HAP-1 (cell line): ENCODE measurements at regions not wholly inside any gene's neighbourhood (a gene's known extent, or its start where the extent isn't known, plus 50 kb on each side); places are given as distances from the start of the nearest gene placed in this dataset.
"Not testable (repeated sequence)": the region's sequence is repeated elsewhere in the genome, so short reads cannot be mapped to it uniquely, and the experiment has no call there.

ENCODE experiments used
- DNase-seq, 2 experiments: peaks; one replicate each; pipeline ENCODE4 v3.0.0-alpha.2; 2016 to 2020; ENCODE audit warnings: low spot score in 2 of 2
- H3K27me3 ChIP-seq: fragments of 250-450 bp; sonication (Bioruptor Pico); 2 replicates; pipeline ENCODE4 v1.5.1; 2020; ENCODE audit warnings: low read depth, mild to moderate bottlenecking, moderate library complexity
- H3K36me3 ChIP-seq: fragments of 250-450 bp; sonication (Bioruptor Pico); replicated peaks from 2 replicates; pipeline ENCODE4 v1.5.1; 2020; ENCODE audit warnings: mild to moderate bottlenecking
- H3K4me1 ChIP-seq: fragments of 250-450 bp; sonication (Bioruptor Pico); 2 replicates; pipeline ENCODE4 v1.5.1; 2020; ENCODE audit warnings: mild to moderate bottlenecking
- H3K4me3 ChIP-seq: fragments of 250-450 bp; sonication (Bioruptor Pico); 2 replicates; pipeline ENCODE4 v1.5.1; 2020; ENCODE audit warnings: mild to moderate bottlenecking, moderate library complexity
- H3K9me3 ChIP-seq: fragments of 250-450 bp; sonication (Bioruptor Pico); 2 replicates; pipeline ENCODE4 v1.5.1; 2020; ENCODE audit warnings: mild to moderate bottlenecking, moderate library complexity
- in situ Hi-C: fragments of 300-500 bp; cut with MboI; formaldehyde crosslinking; loops from 3 replicates; pipeline ENCODE4 v1.14.3; 2020; ENCODE audit warnings: low sequenced_read_pairs, inconsistent platforms, mixed read lengths

GRCh38 chr3:166279636-166280035 is 442.4 kb upstream of the BCHE start:
- no peak for DNase-seq
- H3K27me3 ChIP-seq = no peaks in the 10 kb centered on the region
- peaks cover 2% of the 10 kb centered on the region; the same call in 1 of the 2 replicates for H3K4me1 ChIP-seq
- H3K4me3 ChIP-seq = no peak overlapping the region
- H3K36me3 ChIP-seq = no peaks in the 10 kb centered on the region
- in situ Hi-C loops = no loop called here
- H3K9me3 ChIP-seq = no peaks in the 10 kb centered on the region

GRCh38 chr3:166275024-166275390 is 437.8 kb upstream of the BCHE start:
- no peaks in the 10 kb centered on the region for H3K27me3 ChIP-seq
- no peaks in the 10 kb centered on the region for H3K9me3 ChIP-seq
- in situ Hi-C loops = no loop called here
- DNase-seq = no peak
- no peak overlapping the region for H3K4me3 ChIP-seq
- H3K36me3 ChIP-seq = no peaks in the 10 kb centered on the region
- H3K4me1 ChIP-seq = no peaks in the 10 kb centered on the region

GRCh38 chr3:166274351-166275023 is 437.3 kb upstream of the BCHE start:
- in situ Hi-C loops = no loop called here
- no peaks in the 10 kb centered on the region for H3K27me3 ChIP-seq
- no peaks in the 10 kb centered on the region for H3K36me3 ChIP-seq
- peaks cover under 1% of the 10 kb centered on the region; the same call in 1 of the 2 replicates for H3K4me1 ChIP-seq
- no peak for DNase-seq
- H3K9me3 ChIP-seq = no peaks in the 10 kb centered on the region
- no peak overlapping the region for H3K4me3 ChIP-seq

DNA sequence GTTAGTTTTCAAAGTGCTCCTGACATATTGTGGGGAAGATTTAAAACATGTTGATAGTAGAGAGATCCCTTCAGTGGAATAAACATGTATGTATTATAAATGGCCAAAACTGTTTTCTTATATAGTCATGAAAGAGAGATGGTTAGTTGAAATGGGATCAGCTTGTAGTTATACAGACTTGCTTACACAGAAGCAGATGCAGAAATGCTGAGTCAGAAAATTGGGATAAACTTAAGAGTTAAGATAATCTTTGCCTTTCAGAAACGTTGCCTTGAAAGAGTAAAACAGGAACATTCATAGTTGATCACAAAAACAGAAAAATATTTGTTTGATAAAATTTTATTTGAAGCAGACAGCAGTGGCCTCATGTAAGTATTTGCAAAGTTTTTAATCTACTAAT is 433.2 kb upstream of the BCHE start:
- DNase-seq = no peak
- H3K4me1 ChIP-seq = peaks cover 9% of the 10 kb centered on the region
- no peak overlapping the region for H3K4me3 ChIP-seq
- H3K27me3 ChIP-seq = no peaks in the 10 kb centered on the region
- H3K9me3 ChIP-seq = no peaks in the 10 kb centered on the region
- no peaks in the 10 kb centered on the region for H3K36me3 ChIP-seq
- in situ Hi-C loops = no loop called here

GRCh38 chr3:166265153-166265552 is 427.9 kb upstream of the BCHE start:
- in situ Hi-C loops = no loop called here
- H3K36me3 ChIP-seq = no peaks in the 10 kb centered on the region
- no peak for DNase-seq
- H3K9me3 ChIP-seq = no peaks in the 10 kb centered on the region
- no peaks in the 10 kb centered on the region for H3K27me3 ChIP-seq
- no peak overlapping the region for H3K4me3 ChIP-seq
- H3K4me1 ChIP-seq = peaks cover 9% of the 10 kb centered on the region

- Histone ChIP-seq H3K36me3 (no peaks in the 10 kb centered on the region), H3K27me3 (no peaks in the 10 kb centered on the region), H3K4me3 (no peak overlapping the region), H3K9me3 (no peaks in the 10 kb centered on the region), H3K4me1 (peaks cover 1% of the 10 kb centered on the region; the same call in 1 of the 2 replicates)
- in situ Hi-C loops = no loop called here
- no peak for DNase-seq
Measured at GRCh38 chr3:166263460-166263859, 426.2 kb upstream of the BCHE start.

DNA sequence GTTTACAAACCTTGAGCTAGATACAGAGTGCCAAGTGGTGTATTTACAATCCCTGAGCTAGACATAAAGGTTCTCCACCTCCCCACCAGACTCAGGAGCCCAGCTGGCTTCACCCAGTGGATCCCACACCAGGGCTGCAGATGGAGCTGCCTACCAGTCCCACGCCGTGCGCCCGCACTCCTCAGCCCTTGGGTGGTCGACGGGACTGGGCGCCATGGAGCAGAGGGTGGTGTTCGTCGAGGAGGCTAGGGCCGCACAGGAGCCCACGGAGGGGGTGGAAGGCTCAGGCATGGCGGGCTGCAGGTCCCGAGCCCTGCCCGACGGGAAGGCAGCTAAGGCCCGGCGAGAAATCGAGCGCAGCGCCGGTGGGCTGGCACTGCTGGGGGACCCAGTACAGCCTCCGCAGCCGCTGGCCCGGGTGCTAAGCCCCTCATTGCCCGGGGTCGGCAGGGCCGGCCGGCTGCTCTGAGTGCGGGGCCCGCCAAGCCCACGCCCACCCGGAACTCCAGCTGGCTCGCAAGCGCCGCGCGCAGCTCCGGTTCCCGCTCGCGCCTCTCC is 421.1 kb upstream of the BCHE start:
- H3K27me3 ChIP-seq, H3K4me3 ChIP-seq, H3K4me1 ChIP-seq, H3K9me3 ChIP-seq, in situ Hi-C loops, DNase-seq, H3K36me3 ChIP-seq: not testable (repeated sequence)

GRCh38 chr3:166257715-166258114 is 420.5 kb upstream of the BCHE start:
- no peaks in the 10 kb centered on the region for H3K27me3 ChIP-seq
- in situ Hi-C loops = no loop called here
- DNase-seq = no peak
- no peaks in the 10 kb centered on the region for H3K4me1 ChIP-seq
- no peaks in the 10 kb centered on the region for H3K9me3 ChIP-seq
- H3K36me3 ChIP-seq = no peaks in the 10 kb centered on the region
- no peak overlapping the region for H3K4me3 ChIP-seq

DNA sequence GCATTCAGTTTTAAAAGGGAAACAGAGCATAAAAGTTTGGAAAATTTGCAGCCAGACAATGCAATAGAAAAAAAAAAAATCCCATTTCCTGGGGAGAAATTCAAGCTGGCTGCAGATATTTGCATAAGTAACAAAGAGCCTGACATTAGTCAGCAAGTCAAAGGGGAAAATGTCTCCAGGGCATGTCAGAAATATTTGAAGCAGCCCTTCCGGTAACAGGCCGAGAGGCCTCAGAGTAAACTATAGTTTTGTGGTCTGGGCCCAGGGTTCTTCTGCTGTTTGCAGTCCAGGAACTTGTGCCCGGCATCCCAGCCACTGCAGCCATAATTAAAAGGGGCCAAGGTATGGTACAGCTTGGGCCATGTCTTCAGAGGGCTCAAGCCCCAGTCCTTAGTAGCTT is 411.6 kb upstream of the BCHE start:
- H3K36me3 ChIP-seq = no peaks in the 10 kb centered on the region
- DNase-seq = peak; percentile 25 to 38
- in situ Hi-C loops = no loop called here
- no peaks in the 10 kb centered on the region for H3K27me3 ChIP-seq
- H3K4me1 ChIP-seq = peaks cover 6% of the 10 kb centered on the region; the same call in 1 of the 2 replicates
- H3K4me3 ChIP-seq = no peak overlapping the region
- H3K9me3 ChIP-seq = no peaks in the 10 kb centered on the region

GRCh38 chr3:166243511-166243910 is 406.3 kb upstream of the BCHE start:
- in situ Hi-C loops = no loop called here
- DNase-seq = no peak
- Histone ChIP-seq H3K4me3 (no peak overlapping the region), H3K4me1 (peaks cover 5% of the 10 kb centered on the region; the same call in 1 of the 2 replicates), H3K9me3 (no peaks in the 10 kb centered on the region), H3K27me3 (no peaks in the 10 kb centered on the region), H3K36me3 (no peaks in the 10 kb centered on the region)

DNA sequence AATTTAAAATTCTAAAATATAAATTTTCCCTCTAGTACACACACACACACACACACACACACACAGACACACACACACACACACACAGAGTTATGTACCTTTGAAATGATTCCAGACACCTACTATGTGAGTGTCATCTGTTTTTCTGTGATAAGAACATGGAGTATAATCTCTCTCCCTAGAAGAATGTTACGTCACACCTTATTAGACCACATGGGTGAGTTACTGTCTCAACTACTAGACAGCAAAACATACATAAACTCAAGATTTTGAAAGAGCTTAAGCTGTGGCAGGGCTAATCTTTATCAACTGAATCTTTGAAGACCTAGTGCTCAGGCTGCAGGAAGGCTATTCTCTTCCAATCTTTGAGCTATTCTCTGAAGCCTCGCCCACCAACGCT is 385.9 kb upstream of the BCHE start:
- in situ Hi-C loops = no loop called here
- no peak for DNase-seq
- Histone ChIP-seq H3K4me3 (no peak overlapping the region), H3K36me3 (no peaks in the 10 kb centered on the region), H3K27me3 (no peaks in the 10 kb centered on the region), H3K9me3 (no peaks in the 10 kb centered on the region), H3K4me1 (no peaks in the 10 kb centered on the region)

DNA sequence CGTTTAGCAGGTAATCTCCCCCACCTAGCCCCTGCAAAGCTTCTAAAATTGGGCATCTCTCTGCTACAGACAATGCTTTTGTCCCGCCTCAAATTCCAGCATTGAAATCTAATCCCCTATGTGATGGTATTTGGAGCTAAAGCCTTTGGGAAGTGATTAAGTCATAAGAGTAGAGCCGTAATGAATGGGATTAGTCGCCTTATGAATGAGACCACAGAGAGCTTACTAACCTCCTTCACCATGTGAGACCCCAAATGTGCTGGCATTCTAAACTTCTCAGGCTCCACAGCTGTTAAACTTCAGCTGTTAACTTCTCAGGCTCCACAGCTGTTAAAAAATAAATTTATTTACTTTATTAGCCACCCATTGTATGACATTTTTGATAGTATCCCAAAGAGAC is 374.2 kb upstream of the BCHE start:
- Histone ChIP-seq H3K36me3 (no peaks in the 10 kb centered on the region), H3K4me3 (no peak overlapping the region), H3K4me1 (no peaks in the 10 kb centered on the region), H3K27me3 (no peaks in the 10 kb centered on the region), H3K9me3 (no peaks in the 10 kb centered on the region)
- in situ Hi-C loops = no loop called here
- DNase-seq = peak in 1 of 2 experiments; percentile 11

- no peak for DNase-seq
- Histone ChIP-seq H3K27me3 (no peaks in the 10 kb centered on the region), H3K9me3 (no peaks in the 10 kb centered on the region), H3K4me3 (no peak overlapping the region), H3K36me3 (no peaks in the 10 kb centered on the region), H3K4me1 (no peaks in the 10 kb centered on the region)
- in situ Hi-C loops = no loop called here
Measured at GRCh38 chr3:166209701-166210100, 372.5 kb upstream of the BCHE start.

DNA sequence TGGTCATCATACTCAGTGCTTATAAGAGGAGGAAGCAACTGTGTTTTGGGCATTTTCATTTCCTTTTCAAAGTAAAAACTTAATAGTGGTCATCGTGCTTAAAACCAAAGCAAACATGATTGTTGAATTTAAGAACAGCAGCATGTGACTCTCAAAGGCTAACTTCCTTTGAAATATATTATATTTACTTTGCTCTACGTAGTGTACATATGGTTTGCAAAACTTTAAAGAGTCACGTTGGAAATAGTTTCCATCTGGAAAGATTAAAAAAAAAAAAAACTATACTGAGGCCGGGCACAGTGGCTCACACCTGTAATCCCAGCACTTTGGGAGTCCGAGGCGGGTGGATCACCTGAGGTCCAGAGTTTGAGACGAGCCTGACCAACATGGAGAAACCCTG is 367.9 kb upstream of the BCHE start:
- Histone ChIP-seq H3K4me3 (no peak overlapping the region), H3K36me3 (no peaks in the 10 kb centered on the region), H3K9me3 (no peaks in the 10 kb centered on the region), H3K4me1 (no peaks in the 10 kb centered on the region), H3K27me3 (no peaks in the 10 kb centered on the region)
- in situ Hi-C loops = no loop called here
- no peak for DNase-seq

DNA sequence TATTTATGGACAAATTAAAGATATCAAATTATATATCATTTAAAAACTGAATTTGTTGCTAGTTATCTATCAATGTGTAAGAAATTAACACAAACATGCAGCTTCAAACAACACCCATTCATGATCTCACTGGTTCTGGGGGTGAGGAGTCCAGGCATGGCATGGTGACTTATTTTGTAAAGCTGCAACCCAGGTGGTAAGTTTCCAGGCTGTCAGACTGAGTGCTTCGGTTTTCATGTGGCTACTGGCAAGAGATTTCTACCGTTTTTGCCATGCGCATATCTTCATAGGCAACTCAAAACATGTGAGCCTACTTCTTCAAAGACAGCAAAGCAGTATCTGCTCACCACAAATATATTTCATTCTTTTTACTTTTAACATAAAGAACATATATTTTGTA is 364.3 kb upstream of the BCHE start:
- no peaks in the 10 kb centered on the region for H3K4me1 ChIP-seq
- DNase-seq = no peak
- H3K4me3 ChIP-seq = no peak overlapping the region
- H3K27me3 ChIP-seq = no peaks in the 10 kb centered on the region
- no peaks in the 10 kb centered on the region for H3K36me3 ChIP-seq
- in situ Hi-C loops = no loop called here
- no peaks in the 10 kb centered on the region for H3K9me3 ChIP-seq
